Kidney epithelial cell (primary cell): ENCODE measurements at regions not wholly inside any gene's neighbourhood (a gene's known extent, or its start where the extent isn't known, plus 50 kb on each side); places are given as distances from the start of the nearest gene placed in this dataset.
"Not testable (repeated sequence)": the region's sequence is repeated elsewhere in the genome, so short reads cannot be mapped to it uniquely, and the experiment has no call there.

Source experiments
- DNase-seq: peaks from one replicate; pipeline ENCODE4 v3.0.0-alpha.2; 2010; ENCODE audit warnings: low read depth
- H3K27me3 ChIP-seq: 2 replicates; pipeline ENCODE4 v1.6.0; 2011; ENCODE audit warnings: low read length; ENCODE audit not compliant: control insufficient read depth, insufficient read depth
- H3K36me3 ChIP-seq: 2 replicates; pipeline ENCODE4 v1.5.1; 2011; ENCODE audit warnings: low read length; ENCODE audit not compliant: control insufficient read depth, insufficient read depth
- H3K4me3 ChIP-seq: 2 replicates; pipeline ENCODE4 v1.5.1; 2011; ENCODE audit warnings: low read depth, mild to moderate bottlenecking, control low read depth, low read length
- CTCF ChIP-seq: IDR thresholded peaks from 2 replicates; pipeline ENCODE4 v1.5.1; 2011; ENCODE audit warnings: mild to moderate bottlenecking, moderate library complexity, low read length, control low read depth, inconsistent platforms; ENCODE audit not compliant: insufficient read depth, poor library complexity, severe bottlenecking

GRCh38 chr2:102891296-102891695, 129.5 kb downstream of the TMEM182 start:
- no peaks in the 10 kb centered on the region for H3K27me3 ChIP-seq
- no peak overlapping the region for H3K4me3 ChIP-seq
- no peaks in the 10 kb centered on the region for H3K36me3 ChIP-seq
- DNase-seq, result peak; percentile 10
- no peak for TF ChIP-seq CTCF

GRCh38 chr2:102892698-102893310, 131.0 kb downstream of the TMEM182 start:
- Histone ChIP-seq H3K4me3 (no peak overlapping the region), H3K27me3 (no peaks in the 10 kb centered on the region), H3K36me3 (no peaks in the 10 kb centered on the region)
- DNase-seq, result no peak
- TF ChIP-seq CTCF, result no peak

GRCh38 chr2:102893870-102894269, 132.0 kb downstream of the TMEM182 start:
- no peak for TF ChIP-seq CTCF
- no peak for DNase-seq
- Histone ChIP-seq H3K36me3 (no peaks in the 10 kb centered on the region), H3K27me3 (no peaks in the 10 kb centered on the region), H3K4me3 (no peak overlapping the region)

- no peak for TF ChIP-seq CTCF
- Histone ChIP-seq H3K27me3 (no peaks in the 10 kb centered on the region), H3K36me3 (no peaks in the 10 kb centered on the region), H3K4me3 (no peak overlapping the region)
- no peak for DNase-seq
These were observed 133.5 kb downstream of the TMEM182 start for GRCh38 chr2:102895376-102895775.

GRCh38 chr2:102909240-102909639, 147.4 kb downstream of the TMEM182 start:
- H3K36me3 ChIP-seq, DNase-seq, H3K27me3 ChIP-seq, H3K4me3 ChIP-seq: not testable (repeated sequence)

- no peak for TF ChIP-seq CTCF
- no peaks in the 10 kb centered on the region for H3K36me3 ChIP-seq
- no peaks in the 10 kb centered on the region for H3K27me3 ChIP-seq
- H3K4me3 ChIP-seq, result no peak overlapping the region
- DNase-seq, result no peak
These were observed 148.9 kb downstream of the TMEM182 start for GRCh38 chr2:102910724-102911123.
